Adrenal gland (tissue), 5 donors: ENCODE measurements at regions not wholly inside any gene's neighbourhood (a gene's known extent, or its start where the extent isn't known, plus 50 kb on each side); places are given as distances from the start of the nearest gene placed in this dataset.
"Not testable (repeated sequence)": the region's sequence is repeated elsewhere in the genome, so short reads cannot be mapped to it uniquely, and the experiment has no call there.

Experiments used
- CTCF ChIP-seq, 6 experiments: fragments of 450-650 bp in 4 of 6; fragments of 200-600 bp in 2 of 6; sonication (generic) in 1 of 6; IDR thresholded peaks; 1 replicate in 5 of 6; 2 replicates in 1 of 6; pipeline versions ENCODE4 v1.5.1 to v1.8.0; 2016 to 2021; ENCODE audit warnings: antibody characterized with exemption in 6 of 6, mild to moderate bottlenecking in 2 of 6, moderate library complexity in 1 of 6
- POLR2A ChIP-seq, 2 donors: fragments of 450-650 bp; IDR thresholded peaks; one replicate each; pipeline ENCODE4 v1.6.1; 2017; ENCODE audit warnings: antibody characterized with exemption in 2 of 2, mild to moderate bottlenecking in 2 of 2, moderate library complexity in 1 of 2
- donor health status: DM: no; HTN: no; CAD: no.

DNA sequence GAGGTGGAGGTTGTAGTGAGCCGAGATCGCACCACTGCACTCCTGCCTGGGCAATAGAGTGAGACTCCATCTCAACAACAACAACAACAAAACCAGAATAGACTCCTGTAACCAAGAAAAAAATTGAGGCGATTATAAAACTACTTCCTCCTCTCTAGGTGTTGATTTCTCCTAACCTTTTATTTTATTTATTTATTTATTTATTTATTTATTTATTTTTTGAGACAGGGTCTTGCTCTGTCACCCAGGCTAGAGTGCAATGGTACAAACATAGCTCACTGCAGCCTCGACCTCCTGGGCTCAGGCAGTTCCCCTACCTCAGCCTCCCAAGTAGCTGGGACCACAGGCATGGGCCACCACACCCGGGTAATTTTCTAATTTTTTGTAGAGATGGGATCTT, 86.2 kb downstream of the METTL2B start:
- not testable (repeated sequence) for TF ChIP-seq POLR2A, CTCF (IDR thresholded peaks at IDR 0.05)
